Femur (tissue), 1 donor: ENCODE measurements at regions not wholly inside any gene's neighbourhood (a gene's known extent, or its start where the extent isn't known, plus 50 kb on each side); places are given as distances from the start of the nearest gene placed in this dataset.
"Not testable (repeated sequence)": the region's sequence is repeated elsewhere in the genome, so short reads cannot be mapped to it uniquely, and the experiment has no call there.

Experiments used
- DNase-seq: peaks from one replicate; pipeline ENCODE4 v3.0.0-alpha.2; 2017

- DNase-seq: no peak
Measured at GRCh38 chr10:60564475-60564874, 174.8 kb upstream of the ANK3 start.

GRCh38 chr10:60560451-60560850 is 170.8 kb upstream of the ANK3 start:
- no peak for DNase-seq

GRCh38 chr10:60555700-60556099 is 166.0 kb upstream of the ANK3 start:
- no peak for DNase-seq

- DNase-seq: no peak
Measured at GRCh38 chr10:60549686-60550085, 160.0 kb upstream of the ANK3 start.

GRCh38 chr10:60542657-60543056 is 153.0 kb upstream of the ANK3 start:
- DNase-seq: no peak

GRCh38 chr10:60541451-60541850 is 151.8 kb upstream of the ANK3 start:
- DNase-seq: no peak

- no peak for DNase-seq
Measured at GRCh38 chr10:60537697-60538096, 148.0 kb upstream of the ANK3 start.

- no peak for DNase-seq
Measured at GRCh38 chr10:60536529-60537114, 146.9 kb upstream of the ANK3 start.

- no peak for DNase-seq
Measured at GRCh38 chr10:60535427-60535826, 145.8 kb upstream of the ANK3 start.

GRCh38 chr10:60534761-60535389 is 145.2 kb upstream of the ANK3 start:
- no peak for DNase-seq

- no peak for DNase-seq
Measured at GRCh38 chr10:60532696-60533468, 143.2 kb upstream of the ANK3 start.

GRCh38 chr10:60531006-60531405 is 141.3 kb upstream of the ANK3 start:
- no peak for DNase-seq

GRCh38 chr10:60527676-60528075 is 138.0 kb upstream of the ANK3 start:
- DNase-seq: no peak

- no peak for DNase-seq
Measured at GRCh38 chr10:60525716-60526585, 136.3 kb upstream of the ANK3 start.

GRCh38 chr10:60524541-60524940 is 134.9 kb upstream of the ANK3 start:
- no peak for DNase-seq

- not testable (repeated sequence) for DNase-seq
Measured at GRCh38 chr10:60523371-60523770, 133.7 kb upstream of the ANK3 start.

- DNase-seq: no peak
Measured at GRCh38 chr10:60522617-60523016, 132.9 kb upstream of the ANK3 start.

- no peak for DNase-seq
Measured at GRCh38 chr10:60521974-60522405, 132.3 kb upstream of the ANK3 start.

GRCh38 chr10:60518745-60519144 is 129.1 kb upstream of the ANK3 start:
- no peak for DNase-seq

- no peak for DNase-seq
Measured at GRCh38 chr10:60517805-60518204, 128.1 kb upstream of the ANK3 start.

GRCh38 chr10:60513281-60513680 is 123.6 kb upstream of the ANK3 start:
- DNase-seq: no peak

GRCh38 chr10:60511477-60512229 is 122.0 kb upstream of the ANK3 start:
- DNase-seq: no peak
